GM23338 (cell line): ENCODE measurements at regions not wholly inside any gene's neighbourhood (a gene's known extent, or its start where the extent isn't known, plus 50 kb on each side); places are given as distances from the start of the nearest gene placed in this dataset.

Source experiments
- ATAC-seq: fragments of 200-7000 bp; cut with Tn5 transposase; 3 replicates; pipeline ENCODE4 v1.9.1; 2020
- DNase-seq: peaks from one replicate; pipeline ENCODE4 v3.0.0-alpha.2; 2015; ENCODE audit warnings: low spot score
- H2AFZ ChIP-seq: fragments of 200-600 bp; sonication (generic); 2 replicates; pipeline ENCODE4 v1.8.0; 2016; ENCODE audit warnings: antibody characterized with exemption, mild to moderate bottlenecking, moderate library complexity
- H3F3A ChIP-seq: fragments of 200-600 bp; sonication (generic); replicated peaks from 2 replicates; pipeline ENCODE4 v1.8.0; 2017; ENCODE audit warnings: antibody characterized with exemption, mixed run types, low read depth
- H3K27ac ChIP-seq: fragments of 200-600 bp; sonication (generic); 2 replicates; pipeline ENCODE4 v1.6.1; 2016; ENCODE audit warnings: low read depth
- H3K27me3 ChIP-seq: fragments of 200-600 bp; sonication (generic); 2 replicates; pipeline ENCODE4 v1.8.0; 2016; ENCODE audit warnings: mild to moderate bottlenecking, mixed run types, moderate library complexity; ENCODE audit not compliant: insufficient read depth
- H3K36me3 ChIP-seq: fragments of 200-600 bp; sonication (generic); 2 replicates; pipeline ENCODE4 v1.8.0; 2016; ENCODE audit warnings: mild to moderate bottlenecking; ENCODE audit not compliant: insufficient read depth
- H3K4me1 ChIP-seq: fragments of 200-600 bp; sonication (generic); 2 replicates; pipeline ENCODE4 v1.8.0; 2016; ENCODE audit warnings: mild to moderate bottlenecking, moderate library complexity; ENCODE audit not compliant: insufficient read depth
- H3K4me2 ChIP-seq: fragments of 200-600 bp; sonication (generic); 2 replicates; pipeline ENCODE4 v1.7.1; 2017; ENCODE audit warnings: mixed run types
- H3K4me3 ChIP-seq: fragments of 200-600 bp; sonication (generic); 2 replicates; pipeline ENCODE4 v1.6.1; 2016; ENCODE audit warnings: mixed run types
- H3K79me2 ChIP-seq: fragments of 200-600 bp; sonication (generic); replicated peaks from 2 replicates; pipeline ENCODE4 v1.8.0; 2017; ENCODE audit warnings: mild to moderate bottlenecking; ENCODE audit not compliant: insufficient read depth
- H3K9me2 ChIP-seq: fragments of 200-600 bp; sonication (generic); 2 replicates; pipeline ENCODE4 v1.8.0; 2017; ENCODE audit not compliant: insufficient read depth
- H4K20me1 ChIP-seq: fragments of 200-600 bp; sonication (generic); replicated peaks from 2 replicates; pipeline ENCODE4 v1.8.0; 2017; ENCODE audit warnings: mild to moderate bottlenecking; ENCODE audit not compliant: insufficient read depth
- H3K27ac Mint-ChIP-seq: 2 replicates; pipeline ENCODE4 v1.8.0; 2020; ENCODE audit warnings: inconsistent platforms, mild to moderate bottlenecking, moderate library complexity, mixed read lengths
- H3K27me3 Mint-ChIP-seq: 3 replicates; pipeline ENCODE4 v1.8.0; 2022; ENCODE audit warnings: low read depth, mild to moderate bottlenecking, moderate library complexity, mixed read lengths, inconsistent platforms; ENCODE audit not compliant: insufficient read depth, poor library complexity
- H3K36me3 Mint-ChIP-seq: 3 replicates; pipeline ENCODE4 v1.8.0; 2021; ENCODE audit warnings: low read depth, mild to moderate bottlenecking, inconsistent platforms, moderate library complexity, mixed read lengths
- H3K4me1 Mint-ChIP-seq: 3 replicates; pipeline ENCODE4 v1.8.0; 2020; ENCODE audit warnings: mild to moderate bottlenecking, inconsistent platforms, mixed read lengths
- H3K4me3 Mint-ChIP-seq: 3 replicates; pipeline ENCODE4 v1.8.0; 2021; ENCODE audit warnings: moderate library complexity, mild to moderate bottlenecking, inconsistent platforms, mixed read lengths
- H3K9me3 Mint-ChIP-seq: 3 replicates; pipeline ENCODE4 v1.8.0; 2020; ENCODE audit warnings: moderate library complexity, mild to moderate bottlenecking, inconsistent platforms, mixed read lengths
- CREB1 ChIP-seq: fragments of 250-450 bp; sonication (Bioruptor Pico); IDR thresholded peaks from 2 replicates; pipeline ENCODE4 v1.5.0; 2020; ENCODE audit warnings: low read depth, mild to moderate bottlenecking, moderate library complexity
- EZH2 ChIP-seq: fragments of 200-600 bp; sonication (generic); IDR thresholded peaks from one replicate; pipeline ENCODE4 v1.8.0; 2017; ENCODE audit warnings: antibody characterized with exemption, mild to moderate bottlenecking, low read depth; ENCODE audit not compliant: unreplicated experiment
- EZH2phosphoT487 ChIP-seq: fragments of 200-600 bp; sonication (generic); IDR thresholded peaks from one replicate; pipeline ENCODE4 v1.8.1; 2018; ENCODE audit warnings: antibody characterized with exemption; ENCODE audit not compliant: unreplicated experiment
- JUNB ChIP-seq: IDR thresholded peaks from one replicate; pipeline ENCODE4 v1.6.1; 2016; ENCODE audit warnings: antibody characterized with exemption; ENCODE audit not compliant: unreplicated experiment
- NANOG ChIP-seq: IDR thresholded peaks from 2 replicates; pipeline ENCODE4 v1.6.1; 2016; ENCODE audit warnings: antibody characterized with exemption, borderline replicate concordance
- POLR2AphosphoS5 ChIP-seq: IDR thresholded peaks from 2 replicates; pipeline ENCODE4 v1.6.1; 2016; ENCODE audit warnings: antibody characterized with exemption, low read depth
- REST ChIP-seq: IDR thresholded peaks from one replicate; pipeline ENCODE4 v1.6.1; 2018; ENCODE audit warnings: antibody characterized with exemption; ENCODE audit not compliant: unreplicated experiment
- STAT1 ChIP-seq: IDR thresholded peaks from one replicate; pipeline ENCODE4 v1.6.1; 2016; ENCODE audit warnings: antibody characterized with exemption; ENCODE audit not compliant: unreplicated experiment
- ZNF331 ChIP-seq: fragments of 250-450 bp; sonication (Bioruptor Pico); IDR thresholded peaks from 2 replicates; pipeline ENCODE4 v1.5.0; 2020; ENCODE audit warnings: low read depth, mild to moderate bottlenecking, moderate library complexity
- ZNF462 ChIP-seq: fragments of 250-450 bp; sonication (Bioruptor Pico); IDR thresholded peaks from 2 replicates; pipeline ENCODE4 v1.5.0; 2020; ENCODE audit warnings: mild to moderate bottlenecking, moderate library complexity
- TF ChIP-seq, protein P1 (sequence below): IDR thresholded peaks from 2 replicates; pipeline ENCODE4 v1.6.1; 2016; ENCODE audit warnings: antibody characterized with exemption
- TF ChIP-seq, protein P2 (sequence below), 2 experiments: fragments of 200-600 bp in 1 of 2; sonication (generic) in 1 of 2; conservative IDR thresholded peaks; 2 replicates each; pipeline versions ENCODE4 v1.5.1 to v1.6.1; 2016 to 2017; ENCODE audit warnings: antibody characterized with exemption in 2 of 2, low read depth in 2 of 2, mild to moderate bottlenecking in 2 of 2, moderate library complexity in 1 of 2

DNA sequence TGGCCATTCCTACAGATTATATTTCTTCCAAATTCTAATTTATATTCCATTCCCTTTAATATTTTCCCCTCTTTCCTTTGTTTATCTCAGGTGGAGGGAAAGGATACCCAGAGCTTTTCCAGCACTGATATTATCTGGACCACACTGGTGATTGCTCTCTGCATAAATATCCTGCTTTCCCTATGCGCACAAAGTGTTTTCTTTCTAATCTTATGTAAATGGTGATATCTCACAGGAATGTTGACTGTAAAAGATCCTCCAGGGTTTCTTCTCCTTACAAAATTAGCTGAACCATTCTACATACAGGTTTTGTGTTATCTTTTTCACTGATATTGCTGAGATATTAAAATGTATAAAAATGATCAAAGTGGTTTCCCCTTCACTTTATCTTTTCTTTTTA lies 59.1 kb upstream of the GALNT13 start (continued):
- TF ChIP-seq, protein P1, sequence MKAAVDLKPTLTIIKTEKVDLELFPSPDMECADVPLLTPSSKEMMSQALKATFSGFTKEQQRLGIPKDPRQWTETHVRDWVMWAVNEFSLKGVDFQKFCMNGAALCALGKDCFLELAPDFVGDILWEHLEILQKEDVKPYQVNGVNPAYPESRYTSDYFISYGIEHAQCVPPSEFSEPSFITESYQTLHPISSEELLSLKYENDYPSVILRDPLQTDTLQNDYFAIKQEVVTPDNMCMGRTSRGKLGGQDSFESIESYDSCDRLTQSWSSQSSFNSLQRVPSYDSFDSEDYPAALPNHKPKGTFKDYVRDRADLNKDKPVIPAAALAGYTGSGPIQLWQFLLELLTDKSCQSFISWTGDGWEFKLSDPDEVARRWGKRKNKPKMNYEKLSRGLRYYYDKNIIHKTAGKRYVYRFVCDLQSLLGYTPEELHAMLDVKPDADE = no peak

DNA sequence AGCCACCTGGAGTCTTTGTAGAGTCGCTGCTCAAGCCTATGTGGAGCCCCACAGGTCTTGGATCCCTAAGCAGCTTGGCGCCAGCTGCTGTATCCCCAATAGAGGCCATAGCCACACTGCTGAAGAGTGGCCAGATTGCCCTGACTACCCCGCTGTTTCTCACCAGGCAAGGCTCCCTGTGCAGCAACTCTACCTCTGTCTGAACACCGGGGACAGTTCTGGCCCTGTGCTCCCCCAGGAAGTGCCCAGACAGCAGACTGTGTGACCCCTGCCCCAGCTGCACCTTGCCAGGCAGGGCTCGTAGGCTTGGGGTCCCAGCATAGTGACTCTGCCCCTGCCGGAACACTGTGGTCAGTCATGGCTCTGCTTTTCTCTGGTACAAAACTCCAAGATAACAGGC lies 53.5 kb upstream of the GALNT13 start:
- Histone ChIP-seq H3K27ac (no peak overlapping the region), H2AFZ (no peak overlapping the region), H3K4me1 (no peaks in the 10 kb centered on the region), H3F3A (no peaks in the 10 kb centered on the region), H3K4me2 (no peak overlapping the region), H3K36me3 (no peaks in the 10 kb centered on the region), H3K4me3 (no peak overlapping the region), H4K20me1 (no peaks in the 10 kb centered on the region), H3K27me3 (no peaks in the 10 kb centered on the region), H3K9me2 (no peaks in the 10 kb centered on the region), H3K79me2 (no peaks in the 10 kb centered on the region)
- no peaks in the 10 kb centered on the region; the same call in 1 of the 3 replicates for H3K4me1 Mint-ChIP-seq
- DNase-seq (no peak), ATAC-seq (no peak)
- H3K9me3 Mint-ChIP-seq = no peaks in the 10 kb centered on the region
- H3K36me3 Mint-ChIP-seq = no peaks in the 10 kb centered on the region
- H3K27me3 Mint-ChIP-seq = peaks cover 4% of the 10 kb centered on the region
- H3K27ac Mint-ChIP-seq = no peak overlapping the region
- no peak overlapping the region for H3K4me3 Mint-ChIP-seq
- TF ChIP-seq EZH2 = no peak
- TF ChIP-seq, protein P1 = no peak
- TF ChIP-seq CREB1 = no peak
- no peak for TF ChIP-seq ZNF462 (CRISPR knock-in tag)
- no peak for TF ChIP-seq ZNF331 (CRISPR knock-in tag)
- TF ChIP-seq NANOG = no peak
- TF ChIP-seq, protein P2, sequence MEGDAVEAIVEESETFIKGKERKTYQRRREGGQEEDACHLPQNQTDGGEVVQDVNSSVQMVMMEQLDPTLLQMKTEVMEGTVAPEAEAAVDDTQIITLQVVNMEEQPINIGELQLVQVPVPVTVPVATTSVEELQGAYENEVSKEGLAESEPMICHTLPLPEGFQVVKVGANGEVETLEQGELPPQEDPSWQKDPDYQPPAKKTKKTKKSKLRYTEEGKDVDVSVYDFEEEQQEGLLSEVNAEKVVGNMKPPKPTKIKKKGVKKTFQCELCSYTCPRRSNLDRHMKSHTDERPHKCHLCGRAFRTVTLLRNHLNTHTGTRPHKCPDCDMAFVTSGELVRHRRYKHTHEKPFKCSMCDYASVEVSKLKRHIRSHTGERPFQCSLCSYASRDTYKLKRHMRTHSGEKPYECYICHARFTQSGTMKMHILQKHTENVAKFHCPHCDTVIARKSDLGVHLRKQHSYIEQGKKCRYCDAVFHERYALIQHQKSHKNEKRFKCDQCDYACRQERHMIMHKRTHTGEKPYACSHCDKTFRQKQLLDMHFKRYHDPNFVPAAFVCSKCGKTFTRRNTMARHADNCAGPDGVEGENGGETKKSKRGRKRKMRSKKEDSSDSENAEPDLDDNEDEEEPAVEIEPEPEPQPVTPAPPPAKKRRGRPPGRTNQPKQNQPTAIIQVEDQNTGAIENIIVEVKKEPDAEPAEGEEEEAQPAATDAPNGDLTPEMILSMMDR (conservative IDR thresholded peaks at IDR 0.05; ENCODE audit: low read depth in 2 of 2) = no peak
- TF ChIP-seq POLR2AphosphoS5 = no peak
- TF ChIP-seq JUNB = no peak
- TF ChIP-seq EZH2phosphoT487 = no peak
- no peak for TF ChIP-seq REST
- no peak for TF ChIP-seq STAT1
